Motor neuron (in vitro differentiated cells): ENCODE measurements at regions not wholly inside any gene's neighbourhood (a gene's known extent, or its start where the extent isn't known, plus 50 kb on each side); places are given as distances from the start of the nearest gene placed in this dataset.
A peak's percentile ranks its signal among the peaks of the same experiment; 100 is the strongest.

Source experiments
- ATAC-seq, 8 experiments: fragments of 200-7000 bp; cut with Tn5 transposase; replicated peaks in 6 of 8; 2 replicates each; pipeline ENCODE4 v1.8.0; 2021; ENCODE audit warnings: mild to moderate bottlenecking in 8 of 8, moderate library complexity in 8 of 8
- H3K27ac ChIP-seq, 2 donors: fragments of 250-450 bp; sonication (Bioruptor Pico); 2 replicates each; pipeline ENCODE4 v1.9.0; 2021; ENCODE audit warnings: antibody characterized with exemption in 2 of 2, mild to moderate bottlenecking in 2 of 2, moderate library complexity in 1 of 2
- H3K4me1 ChIP-seq, 2 donors: fragments of 250-450 bp; sonication (Bioruptor Pico); replicated peaks in 1 of 2; 2 replicates each; pipeline ENCODE4 v1.6.1; 2021; ENCODE audit warnings: antibody characterized with exemption in 2 of 2, mild to moderate bottlenecking in 2 of 2, moderate library complexity in 1 of 2
- H3K4me3 ChIP-seq, 5 donors: fragments of 250-450 bp; sonication (Bioruptor Pico); 2 replicates each; pipeline ENCODE4 v1.9.0; 2021; ENCODE audit warnings: antibody characterized with exemption in 5 of 5, mild to moderate bottlenecking in 5 of 5, moderate library complexity in 4 of 5
- WGBS, 10 experiments: fragments of 450-650 bp; shearing (Covaris generic); methylation state at CpG; one replicate each; pipeline ENCODE4 v1.0.0; 2022; 5-methylcytosine and 5-hydroxymethylcytosine counted together
- in situ Hi-C, 9 experiments: fragments of 400-800 bp; cut with MboI; loops; one replicate each; pipeline ENCODE4 v1.15.0; 2021; ENCODE audit warnings: low sequenced_read_pairs in 9 of 9, low pct_unique_long_range_greater_than_20kb in 2 of 9; ENCODE audit not compliant: unreplicated experiment in 9 of 9

GRCh38 chr14:61226015-61226654 is 55.0 kb downstream of the TMEM30B start:
- 29 to 92% (median 49%) methylated on average over 2 to 5 of the region's 5 CpGs; no CpG with 5 or more reads in 1 of the 10 experiments for WGBS, 10 experiments
- in situ Hi-C loops: loop anchor here in 1 of 9 experiments (25.0 kb wide), 1 partner anchor 589 kb away; the partner anchor contains the start of gene SIX1
- H3K4me3 ChIP-seq: no peak overlapping the region

GRCh38 chr14:61225344-61225743 is 55.8 kb downstream of the TMEM30B start:
- in situ Hi-C loops: loop anchor here in 1 of 9 experiments (25.0 kb wide), 1 partner anchor 588 kb away; the partner anchor contains the start of gene SIX1
- no peaks in the 10 kb centered on the region for H3K4me1 ChIP-seq
- 55 to 100% (median 93%) methylated on average over 1 to 6 of the region's 6 CpGs; no CpG with 5 or more reads in 3 of the 10 experiments for WGBS, 10 experiments
- ATAC-seq: peak in 2 of 8 experiments; percentile 84 to 89
- no peak overlapping the region for H3K27ac ChIP-seq
- H3K4me3 ChIP-seq: no peak overlapping the region

More at GRCh38 chr14:61226015-61226654, 55.0 kb downstream of the TMEM30B start:
- Histone ChIP-seq H3K27ac (no peak overlapping the region), H3K4me1 (no peaks in the 10 kb centered on the region)
- no peak for ATAC-seq

- peak in 2 of 8 experiments; percentile 24 to 48 for ATAC-seq
- no peak overlapping the region for H3K4me3 ChIP-seq
- H3K27ac ChIP-seq: no peak overlapping the region
- no peaks in the 10 kb centered on the region for H3K4me1 ChIP-seq
- in situ Hi-C loops: no loop called here
These were observed 57.6 kb downstream of the TMEM30B start for GRCh38 chr14:61223552-61223951.

- Histone ChIP-seq H3K4me3 (no peak overlapping the region), H3K4me1 (no peaks in the 10 kb centered on the region), H3K27ac (no peak overlapping the region)
- no peak for ATAC-seq
- in situ Hi-C loops: no loop called here
- WGBS, 10 experiments: 32 to 88% (median 60%) methylated on average over 1 to 3 of the region's 3 CpGs; no CpG with 5 or more reads in 1 of the 10 experiments
These were observed 58.8 kb downstream of the TMEM30B start for GRCh38 chr14:61222388-61222787.

- 54 to 74% (median 60%) methylated on average over 1 to 3 of the region's 3 CpGs; no CpG with 5 or more reads in 5 of the 10 experiments for WGBS, 10 experiments
- H3K27ac ChIP-seq: no peak overlapping the region
- in situ Hi-C loops: no loop called here
- no peaks in the 10 kb centered on the region for H3K4me1 ChIP-seq
- no peak for ATAC-seq
- H3K4me3 ChIP-seq: no peak overlapping the region
These were observed 59.2 kb downstream of the TMEM30B start for GRCh38 chr14:61221906-61222305.

- Histone ChIP-seq H3K27ac (no peak overlapping the region), H3K4me1 (no peaks in the 10 kb centered on the region), H3K4me3 (no peak overlapping the region)
- 55 to 100% (median 70%) methylated on average over 1 to 3 of the region's 3 CpGs for WGBS, 10 experiments
- in situ Hi-C loops: no loop called here
- no peak for ATAC-seq
These were observed 61.5 kb downstream of the TMEM30B start for GRCh38 chr14:61219673-61220072.

GRCh38 chr14:61219256-61219655 is 61.9 kb downstream of the TMEM30B start:
- no peak for ATAC-seq
- in situ Hi-C loops: no loop called here
- H3K4me1 ChIP-seq: no peaks in the 10 kb centered on the region
- H3K27ac ChIP-seq: no peak overlapping the region
- no peak overlapping the region for H3K4me3 ChIP-seq
- WGBS, 10 experiments: 17 to 100% (median 50%) methylated on average over 1 of the region's 1 CpG; no CpG with 5 or more reads in 1 of the 10 experiments

- Histone ChIP-seq H3K4me3 (no peak overlapping the region), H3K4me1 (no peaks in the 10 kb centered on the region), H3K27ac (no peak overlapping the region)
- in situ Hi-C loops: no loop called here
- ATAC-seq: peak in 2 of 8 experiments; percentile 30 to 64
- WGBS, 10 experiments: 0 to 80% (median 50%) methylated on average over 1 to 4 of the region's 6 CpGs; no CpG with 5 or more reads in 2 of the 10 experiments
These were observed 62.4 kb downstream of the TMEM30B start for GRCh38 chr14:61218767-61219166.

GRCh38 chr14:61218157-61218556 is 63.0 kb downstream of the TMEM30B start:
- no peak overlapping the region for H3K27ac ChIP-seq
- H3K4me3 ChIP-seq: no peak overlapping the region
- WGBS, 10 experiments: 77 to 100% (median 86%) methylated on average over 1 to 5 of the region's 5 CpGs; no CpG with 5 or more reads in 1 of the 10 experiments
- in situ Hi-C loops: no loop called here
- no peak for ATAC-seq
- no peaks in the 10 kb centered on the region for H3K4me1 ChIP-seq

GRCh38 chr14:61217516-61217915 is 63.6 kb downstream of the TMEM30B start:
- Histone ChIP-seq H3K4me3 (no peak overlapping the region), H3K4me1 (no peaks in the 10 kb centered on the region), H3K27ac (no peak overlapping the region)
- in situ Hi-C loops: no loop called here
- no peak for ATAC-seq
- WGBS, 10 experiments: 50 to 100% (median 100%) methylated on average over 1 to 2 of the region's 2 CpGs; no CpG with 5 or more reads in 2 of the 10 experiments

- no peak for ATAC-seq
- H3K27ac ChIP-seq: no peak overlapping the region
- 86 to 100% (median 96%) methylated on average over 3 to 5 of the region's 5 CpGs; no CpG with 5 or more reads in 1 of the 10 experiments for WGBS, 10 experiments
- no peak overlapping the region for H3K4me3 ChIP-seq
- no peaks in the 10 kb centered on the region for H3K4me1 ChIP-seq
- in situ Hi-C loops: no loop called here
These were observed 65.7 kb downstream of the TMEM30B start for GRCh38 chr14:61215222-61216020.

- no peak overlapping the region for H3K4me3 ChIP-seq
- ATAC-seq: no peak
- in situ Hi-C loops: no loop called here
- WGBS, 10 experiments: 80 to 100% (median 100%) methylated on average over 1 to 2 of the region's 4 CpGs; no CpG with 5 or more reads in 3 of the 10 experiments
- no peaks in the 10 kb centered on the region for H3K4me1 ChIP-seq
- no peak overlapping the region for H3K27ac ChIP-seq
These were observed 67.2 kb downstream of the TMEM30B start for GRCh38 chr14:61213920-61214319.

- 5 to 100% (median 78%) methylated on average over 1 to 3 of the region's 3 CpGs for WGBS, 10 experiments
- Histone ChIP-seq H3K4me1 (no peaks in the 10 kb centered on the region), H3K4me3 (no peak overlapping the region), H3K27ac (no peak overlapping the region)
- in situ Hi-C loops: no loop called here
- ATAC-seq: peak in 2 of 8 experiments; percentile 92 to 97
These were observed 67.9 kb downstream of the TMEM30B start for GRCh38 chr14:61213191-61213621.
